ENCODE measurements at regions not wholly inside any gene's neighbourhood (a gene's known extent, or its start where the extent isn't known, plus 50 kb on each side); places are given as distances from the start of the nearest gene placed in this dataset.

- CTCF ChIA-PET (ENCODE audit: partially characterized antibody) = interaction anchor here (0.5 kb wide), 1 partner anchor 382 kb away, joined by 4 read pairs; no protein-coding TSS in a partner anchor
- Histone ChIP-seq H2BK15ac (ENCODE audit: low read length) (no peak overlapping the region), H2BK20ac (ENCODE audit: low read length) (no peak overlapping the region), H3K79me1 (ENCODE audit: low read depth, low read length) (no peaks in the 10 kb centered on the region), H2BK5ac (ENCODE audit: low read depth, low read length) (no peak overlapping the region), H3K4me1 (replicated peaks in 1 of 4; ENCODE audit: control insufficient read depth in 3 of 4, insufficient read depth in 4 of 4, low read length in 3 of 4) (peaks cover 0 to 3% (median 0%) of the 10 kb centered on the region in 4 experiments; a peak in 1 of 7 replicates), H3K9me3 (ENCODE audit: insufficient read depth in 2 of 2, low read depth in 1 of 2, low read length in 1 of 2) (no peaks in the 10 kb centered on the region), H3K18ac (ENCODE audit: extremely low read depth, low read length) (no peak overlapping the region), H4K5ac (ENCODE audit: insufficient read length, low read depth, low read length) (no peak overlapping the region), H3K79me2 (ENCODE audit: control insufficient read depth in 1 of 2, insufficient read depth in 2 of 2, low read length in 2 of 2) (no peaks in the 10 kb centered on the region), H3K27me3 (replicated peaks in 1 of 4; ENCODE audit: control insufficient read depth in 3 of 4, extremely low read depth in 1 of 4, insufficient read depth in 3 of 4, low read length in 3 of 4) (no peaks in the 10 kb centered on the region), H3K9ac (replicated peaks in 1 of 4; ENCODE audit: extremely low read depth in 1 of 4, low read depth in 3 of 4, low read length in 3 of 4) (no peak overlapping the region), H3K4me2 (ENCODE audit: insufficient read depth in 1 of 2, low read depth in 2 of 2, low read length in 2 of 2) (no peak overlapping the region), H3K56ac (replicated peaks; ENCODE audit: insufficient read length, low read depth, low read length) (no peak overlapping the region), H3K36me3 (ENCODE audit: control insufficient read depth in 2 of 4, insufficient read depth in 4 of 4, low read length in 3 of 4) (no peaks in the 10 kb centered on the region), H3K4me3 (ENCODE audit: extremely low read depth in 1 of 4, insufficient read depth in 2 of 4, low read depth in 3 of 4, low read length in 4 of 4) (no peak overlapping the region), H3K14ac (ENCODE audit: insufficient read length) (no peak overlapping the region), H4K91ac (replicated peaks; ENCODE audit: insufficient read length, low read length) (no peak overlapping the region), H4K8ac (ENCODE audit: extremely low read depth, insufficient read depth, low read length) (no peak overlapping the region), H2BK120ac (replicated peaks; ENCODE audit: low read depth, low read length) (no peak overlapping the region), H2BK12ac (ENCODE audit: low read depth, low read length) (no peak overlapping the region), H2AFZ (ENCODE audit: low read length) (no peak overlapping the region), H3K23me2 (ENCODE audit: low read depth, low read length) (no peaks in the 10 kb centered on the region), H4K20me1 (replicated peaks in 1 of 2; ENCODE audit: control insufficient read depth in 1 of 2, insufficient read depth in 2 of 2, low read length in 2 of 2) (no peaks in the 10 kb centered on the region), H3K4ac (replicated peaks; ENCODE audit: insufficient read length, low read depth, low read length) (no peak overlapping the region), H2AK5ac (ENCODE audit: low read depth, low read length) (no peak overlapping the region), H3K23ac (ENCODE audit: insufficient read length) (no peak overlapping the region), H3K27ac (ENCODE audit: low read depth, low read length) (no peak overlapping the region)
- DNase-seq (ENCODE audit: low read depth in 1 of 2, low spot score in 2 of 2) = no peak
- FAIRE-seq = no peak
- POLR2A ChIA-PET (ENCODE audit: partially characterized antibody) = no interaction called here
- TF ChIP-seq ZNF274 (IDR thresholded peaks at IDR 0.05; ENCODE audit: borderline replicate concordance, extremely low read depth, low read length) (no peak), KDM1A (IDR thresholded peaks at IDR 0.05; ENCODE audit: borderline replicate concordance, low read length) (no peak), HDAC6 (IDR thresholded peaks at IDR 0.05; ENCODE audit: low read depth, low read length) (no peak), TAF1 (IDR thresholded peaks at IDR 0.05; ENCODE audit: low read depth, low read length) (no peak), BACH1 (IDR thresholded peaks at IDR 0.05; ENCODE audit: low read length) (peak; percentile 71), CREB1 (IDR thresholded peaks at IDR 0.05) (no peak), GABPA (IDR thresholded peaks at IDR 0.05; ENCODE audit: borderline replicate concordance, insufficient read depth, low read length) (no peak), YY1 (IDR thresholded peaks at IDR 0.05; ENCODE audit: low read depth, low read length) (no peak), NANOG (IDR thresholded peaks at IDR 0.05; ENCODE audit: insufficient read depth, low read depth, low read length, poor library complexity, severe bottlenecking) (no peak), JUND (IDR thresholded peaks at IDR 0.05; ENCODE audit: low read length) (0 out of 2 replicates have a peak, but pooled peaks have one; percentile 35), MAFK (IDR thresholded peaks at IDR 0.05; ENCODE audit: low read depth, low read length) (peak; percentile 5; the same call in 1 of the 2 replicates), SP4 (IDR thresholded peaks at IDR 0.05; ENCODE audit: low read length) (no peak)
- 65% methylated on average over 5 of the region's 5 CpGs; no CpG with 5 or more reads in 1 of the 2 experiments for WGBS, 2 experiments (ENCODE audit: extremely low coverage in 1 of 2, insufficient coverage in 1 of 2, insufficient read length in 1 of 2, insufficient replicate concordance in 2 of 2, low coverage in 1 of 2, low lambda C conversion rate in 2 of 2, missing lambda C conversion rate in 1 of 2)
Observed at GRCh38 chr5:156259618-156260017, 67.3 kb upstream of the SGCD start.

All from H1 (cell line).